DMS79 treated with DMSO at 0.1 percent for 48 hours (cell line): ENCODE measurements at regions not wholly inside any gene's neighbourhood (a gene's known extent, or its start where the extent isn't known, plus 50 kb on each side); places are given as distances from the start of the nearest gene placed in this dataset.
"Not testable (repeated sequence)": the region's sequence is repeated elsewhere in the genome, so short reads cannot be mapped to it uniquely, and the experiment has no call there.

Experiments used
- DNase-seq: peaks from one replicate; lab custom pipeline; 2025; lab: John Stamatoyannopoulos, UW

GRCh38 chr9:87375397-87376073 is 122.1 kb upstream of the DAPK1 start:
- DNase-seq: no peak

DNA sequence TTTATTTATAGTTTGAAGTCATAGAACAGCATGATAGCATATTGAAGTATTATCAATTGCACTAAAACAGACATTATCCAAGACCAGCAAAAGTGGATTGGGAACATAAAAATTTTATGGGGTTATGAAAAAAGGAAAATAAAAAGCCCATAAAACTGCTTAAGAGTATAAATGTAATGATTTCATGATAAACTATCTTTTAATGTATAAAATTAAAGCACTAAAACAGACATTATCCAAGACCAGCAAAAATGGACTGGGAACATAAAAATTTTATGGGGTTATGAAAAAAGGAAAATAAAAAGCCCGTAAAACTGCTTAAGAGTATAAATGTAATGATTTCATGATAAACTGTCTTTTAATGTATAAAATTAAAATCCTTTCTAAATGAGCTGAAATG is 119.0 kb upstream of the DAPK1 start:
- DNase-seq: no peak

- no peak for DNase-seq
Observed at GRCh38 chr9:87379300-87379699, 118.4 kb upstream of the DAPK1 start.

- no peak for DNase-seq
Observed at GRCh38 chr9:87381050-87381711, 116.5 kb upstream of the DAPK1 start.

GRCh38 chr9:87381746-87382145 is 115.9 kb upstream of the DAPK1 start:
- no peak for DNase-seq

- no peak for DNase-seq
Observed at GRCh38 chr9:87382900-87383299, 114.8 kb upstream of the DAPK1 start.

DNA sequence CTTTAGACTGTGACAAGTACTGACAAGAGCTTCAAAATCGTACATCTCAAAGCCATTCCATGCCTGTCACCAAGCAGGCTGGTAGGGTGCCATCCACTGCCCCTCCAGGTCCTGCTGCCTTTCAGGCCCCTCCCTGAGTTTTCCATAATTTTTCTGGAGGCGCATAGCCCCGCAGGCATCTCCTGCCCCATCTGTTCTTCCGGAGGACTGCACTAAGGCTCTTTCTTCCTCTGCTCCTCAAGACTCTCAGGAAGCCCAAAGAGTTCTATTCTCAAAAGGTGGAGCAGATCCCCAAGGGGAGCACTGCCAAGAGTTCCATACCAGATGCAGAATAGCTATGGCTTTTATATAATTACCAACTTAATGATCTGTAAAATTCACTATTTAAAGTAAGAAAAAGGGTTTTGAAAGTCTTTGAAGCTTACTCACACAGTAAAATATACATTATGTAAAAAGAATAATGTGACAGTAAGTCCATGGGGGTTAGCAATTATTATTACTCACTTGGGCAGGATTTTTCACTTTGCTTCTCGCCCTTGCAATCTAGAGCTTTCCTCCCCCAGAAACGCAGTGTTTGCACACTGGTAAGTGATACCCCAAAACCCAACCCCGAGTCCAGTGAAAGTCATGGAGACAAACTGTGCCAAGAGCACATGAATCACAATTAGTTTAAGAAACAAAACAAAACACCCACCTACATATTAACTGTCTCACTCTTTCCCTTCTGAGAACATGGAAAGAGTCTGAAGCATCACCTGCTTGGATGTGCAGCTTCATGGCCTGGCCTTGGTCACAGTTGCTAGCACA is 114.1 kb upstream of the DAPK1 start:
- no peak for DNase-seq

- no peak for DNase-seq
Observed at GRCh38 chr9:87386490-87387025, 111.1 kb upstream of the DAPK1 start.

DNA sequence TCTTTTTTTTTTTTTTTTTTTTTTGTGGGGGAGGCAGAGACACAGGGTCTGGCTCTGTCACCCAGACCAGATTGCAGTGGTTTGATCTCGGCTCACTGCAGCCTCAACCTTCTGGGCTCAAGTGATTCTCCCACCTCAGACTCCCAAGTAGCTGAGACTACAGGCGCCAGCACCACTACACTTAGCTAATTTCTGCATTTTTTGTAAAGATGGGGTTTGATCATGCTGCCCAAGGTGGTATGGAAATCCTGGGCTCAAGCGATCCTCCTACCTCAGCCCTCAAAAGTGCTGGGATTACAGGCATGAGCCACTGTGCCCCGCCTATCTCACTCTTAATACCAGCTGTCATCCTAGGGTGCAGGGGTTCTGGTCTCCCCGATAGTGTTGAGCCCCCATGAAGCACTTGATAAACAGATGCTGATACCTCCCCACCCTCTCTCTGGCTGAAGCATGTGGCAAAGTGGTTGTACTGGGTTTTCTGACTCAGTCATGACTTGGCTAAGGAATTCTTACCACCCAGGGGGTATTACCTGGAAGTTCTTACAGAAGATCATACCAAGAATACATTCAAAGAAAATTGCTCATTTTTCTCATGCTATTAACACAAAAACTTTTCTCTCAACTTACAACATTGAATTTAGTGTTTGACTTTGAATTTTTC is 110.2 kb upstream of the DAPK1 start:
- DNase-seq: no peak

GRCh38 chr9:87388708-87389107 is 109.0 kb upstream of the DAPK1 start:
- not testable (repeated sequence) for DNase-seq

DNA sequence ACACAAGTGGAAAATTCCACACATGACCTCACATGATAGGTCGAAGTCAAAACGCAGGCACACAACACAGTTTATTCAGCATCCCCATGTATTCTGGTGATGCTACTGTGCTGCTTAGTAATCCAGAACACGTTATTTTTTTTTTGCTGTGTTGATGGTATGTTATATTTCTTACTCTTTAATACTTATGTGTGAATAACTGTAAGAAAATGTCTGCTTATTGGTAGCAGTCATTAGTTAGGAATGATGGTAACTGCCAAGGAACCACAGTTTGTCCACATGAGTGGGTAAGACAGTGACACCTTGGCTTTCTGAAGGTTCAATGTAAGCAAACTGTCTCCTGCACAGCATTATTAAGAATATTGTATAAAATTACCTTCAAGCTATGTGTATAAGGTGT is 107.7 kb upstream of the DAPK1 start:
- DNase-seq: no peak

GRCh38 chr9:87390361-87390760 is 107.3 kb upstream of the DAPK1 start:
- DNase-seq: no peak

GRCh38 chr9:87392086-87392485 is 105.6 kb upstream of the DAPK1 start:
- DNase-seq: no peak

GRCh38 chr9:87393706-87394230 is 103.9 kb upstream of the DAPK1 start:
- no peak for DNase-seq

GRCh38 chr9:87395804-87396479 is 101.7 kb upstream of the DAPK1 start:
- DNase-seq: no peak

DNA sequence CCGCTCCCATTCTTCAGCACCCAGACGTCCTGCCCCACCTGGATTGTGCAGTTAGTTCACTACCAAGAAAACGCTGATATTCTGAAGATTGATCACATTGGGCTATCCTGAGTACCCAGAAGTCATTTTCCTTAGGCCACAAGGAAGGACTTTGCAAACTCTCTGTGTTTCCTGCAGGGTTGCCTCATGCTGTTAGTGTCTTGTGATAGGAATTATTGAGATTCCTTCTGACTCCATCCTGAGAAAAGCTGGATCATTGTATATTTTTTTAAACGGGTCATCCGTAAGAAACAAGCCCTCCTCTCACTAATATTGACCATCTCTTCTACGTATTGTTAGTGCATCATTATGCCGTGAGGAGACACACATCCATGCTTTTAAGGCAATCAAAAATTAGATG is 96.0 kb upstream of the DAPK1 start:
- no peak for DNase-seq

DNA sequence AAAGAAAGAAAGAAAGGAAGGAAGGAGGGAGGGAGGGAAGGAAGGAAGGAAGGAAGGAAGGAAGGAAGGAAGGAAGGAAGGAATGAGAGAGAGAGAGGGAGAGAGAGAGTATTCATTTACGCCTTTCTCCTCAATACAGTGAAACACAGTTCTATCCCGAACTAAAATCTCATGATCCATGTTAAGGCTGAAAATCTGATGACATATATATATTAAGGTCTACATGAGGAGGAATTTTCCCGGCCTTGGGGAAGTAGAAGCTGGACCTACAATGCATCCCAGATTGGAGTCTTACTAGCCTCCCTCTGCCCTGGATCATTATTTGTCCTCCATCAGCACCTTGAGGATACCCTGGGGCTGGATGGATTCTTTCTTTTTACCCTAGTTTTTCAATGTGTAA is 95.1 kb upstream of the DAPK1 start:
- DNase-seq: no peak

DNA sequence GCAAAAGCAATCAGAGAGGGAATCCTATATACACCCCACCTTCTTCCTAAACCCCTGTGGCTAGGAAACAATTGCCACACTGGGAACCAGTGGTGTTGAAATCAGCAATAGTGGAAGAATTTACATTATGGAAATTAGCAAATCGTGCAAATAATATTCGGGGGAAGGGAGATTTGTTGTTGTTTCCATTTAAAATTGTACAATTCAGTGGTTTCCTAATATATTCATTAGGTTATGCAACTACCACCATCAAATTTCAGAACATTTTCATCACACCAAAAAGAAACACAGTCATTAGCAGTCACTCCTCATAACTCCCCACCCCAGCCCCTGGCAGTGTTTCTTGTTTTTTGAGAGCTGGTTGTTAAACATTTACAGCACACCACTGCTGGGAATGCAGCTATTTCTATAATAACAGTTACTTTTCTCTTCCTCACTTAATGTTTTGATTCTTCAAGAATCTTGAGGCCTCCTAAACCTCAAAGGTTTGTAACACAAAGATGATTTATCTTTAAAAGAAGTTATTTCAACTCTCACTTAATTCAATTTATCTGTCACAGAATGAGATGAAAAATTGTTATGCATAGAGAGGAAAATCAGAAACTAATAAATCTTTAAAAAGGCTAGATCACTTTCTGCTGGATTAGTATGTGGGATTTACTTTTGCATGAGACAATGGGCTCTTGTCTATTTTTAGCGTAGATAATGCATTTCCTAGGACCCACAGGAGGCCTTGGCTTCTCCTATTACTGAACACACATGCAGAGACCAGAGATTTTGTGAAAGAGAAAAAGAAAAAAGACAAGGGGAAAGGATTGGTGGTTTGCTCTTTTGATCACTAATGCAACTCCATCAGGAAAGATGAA is 91.8 kb upstream of the DAPK1 start:
- no peak for DNase-seq

GRCh38 chr9:87406543-87407166 is 91.0 kb upstream of the DAPK1 start:
- no peak for DNase-seq
